AG04450 (cell line): ENCODE measurements at regions not wholly inside any gene's neighbourhood (a gene's known extent, or its start where the extent isn't known, plus 50 kb on each side); places are given as distances from the start of the nearest gene placed in this dataset.

Experiments
- CTCF ChIA-PET: fragments of 300-600, 350-600 bp; formaldehyde crosslinking; extraction: SDS; loops from one replicate; lab custom pipeline; 2022; ENCODE audit warnings: antibody characterized with exemption, inconsistent platforms; lab: Charles Lee
- POLR2A ChIA-PET: fragments of 350-600 bp; formaldehyde crosslinking; extraction: SDS; loops from one replicate; lab custom pipeline; 2021; ENCODE audit warnings: antibody characterized with exemption, inconsistent platforms; lab: Yijun Ruan, JAX
- DNase-seq: peaks from one replicate; pipeline ENCODE4 v3.0.0-alpha.2; 2011; ENCODE audit warnings: low read depth, low spot score
- H3K27ac ChIP-seq: one replicate; pipeline ENCODE4 v1.5.1; 2012; ENCODE audit warnings: low read depth, low read length, control low read depth
- H3K27me3 ChIP-seq: one replicate; pipeline ENCODE4 v1.6.0; 2012; ENCODE audit warnings: low read length; ENCODE audit not compliant: control insufficient read depth, insufficient read depth
- H3K4me3 ChIP-seq: 2 replicates; pipeline ENCODE4 v1.5.1; 2011; ENCODE audit warnings: mild to moderate bottlenecking, low read depth, low read length, control low read depth
- H3K9me3 ChIP-seq: 2 replicates; pipeline ENCODE4 v1.5.1; 2012; ENCODE audit warnings: low read length; ENCODE audit not compliant: control insufficient read depth, insufficient read depth
- CTCF ChIP-seq: IDR thresholded peaks from 2 replicates; pipeline ENCODE4 v1.5.1; 2011; ENCODE audit warnings: low read depth, low read length, control low read depth, inconsistent platforms

GRCh38 chr2:207333599-207334300, 168.0 kb upstream of the KLF7 start:
- DNase-seq, result no peak
- Histone ChIP-seq H3K27me3 (no peaks in the 10 kb centered on the region), H3K9me3 (no peaks in the 10 kb centered on the region), H3K27ac (peak overlapping the region; percentile 97), H3K4me3 (peak overlapping the region; percentile 42)
- ChIA-PET POLR2A (interaction anchor here (0.5 to 2.2 kb wide), 6 partner anchors 61 to 171 kb away, joined by 3 to 17 read pairs (median 6); partner anchors contain the start of gene KLF7), CTCF (interaction anchor here (0.5 to 1.4 kb wide), 3 partner anchors 9 to 230 kb away, joined by 3 read pairs; no protein-coding TSS in a partner anchor)
- TF ChIP-seq CTCF, result no peak

GRCh38 chr2:207334301-207334623, 168.5 kb upstream of the KLF7 start:
- POLR2A ChIA-PET, result interaction anchor here (0.5 to 2.2 kb wide), 8 partner anchors 60 to 171 kb away, joined by 3 to 17 read pairs (median 4); partner anchors contain the start of gene KLF7
- no peak for TF ChIP-seq CTCF
- no peaks in the 10 kb centered on the region for H3K9me3 ChIP-seq
- no peak for DNase-seq
- H3K27me3 ChIP-seq, result no peaks in the 10 kb centered on the region
- CTCF ChIA-PET, result interaction anchor here (0.5 to 1.4 kb wide), 3 partner anchors 9 to 230 kb away, joined by 3 read pairs; no protein-coding TSS in a partner anchor
- H3K27ac ChIP-seq, result peak overlapping the region; percentile 97
- H3K4me3 ChIP-seq, result peak overlapping the region; percentile 42

- H3K27me3 ChIP-seq, result no peaks in the 10 kb centered on the region
- peak overlapping the region; percentile 42 for H3K4me3 ChIP-seq
- no peaks in the 10 kb centered on the region for H3K9me3 ChIP-seq
- peak; percentile 93 for DNase-seq
- CTCF ChIA-PET, result interaction anchor here (0.5 to 1.4 kb wide), 3 partner anchors 8 to 229 kb away, joined by 3 read pairs; no protein-coding TSS in a partner anchor
- POLR2A ChIA-PET, result interaction anchor here (0.8 to 2.2 kb wide), 7 partner anchors 60 to 168 kb away, joined by 3 to 17 read pairs (median 4); partner anchors contain the start of gene KLF7
- peak overlapping the region; percentile 97 for H3K27ac ChIP-seq
- TF ChIP-seq CTCF, result no peak
These were observed 169.1 kb upstream of the KLF7 start for GRCh38 chr2:207334624-207335371.

- CTCF ChIA-PET, result interaction anchor here (0.6 kb wide), 1 partner anchor 542 kb away, joined by 5 read pairs; no protein-coding TSS in a partner anchor
- no peaks in the 10 kb centered on the region for H3K27me3 ChIP-seq
- POLR2A ChIA-PET, result interaction anchor here (0.7 kb wide), 1 partner anchor 29 kb away, joined by 3 read pairs; no protein-coding TSS in a partner anchor
- H3K9me3 ChIP-seq, result no peaks in the 10 kb centered on the region
- DNase-seq, result no peak
- H3K4me3 ChIP-seq, result no peak overlapping the region
- TF ChIP-seq CTCF, result no peak
- H3K27ac ChIP-seq, result no peak overlapping the region
These were observed 171.8 kb upstream of the KLF7 start for GRCh38 chr2:207337234-207338219.
